Hematopoietic multipotent progenitor cell treated with erythropoietin and hydrocortisone succinate and interleukin-3 and kit ligand, for 17 days (in vitro differentiated cells): ENCODE measurements at regions not wholly inside any gene's neighbourhood (a gene's known extent, or its start where the extent isn't known, plus 50 kb on each side); places are given as distances from the start of the nearest gene placed in this dataset.
"Not testable (repeated sequence)": the region's sequence is repeated elsewhere in the genome, so short reads cannot be mapped to it uniquely, and the experiment has no call there.

Experiments used
- DNase-seq: peaks from one replicate; pipeline ENCODE4 v3.0.0-alpha.2; 2015; ENCODE audit warnings: low spot score

DNA sequence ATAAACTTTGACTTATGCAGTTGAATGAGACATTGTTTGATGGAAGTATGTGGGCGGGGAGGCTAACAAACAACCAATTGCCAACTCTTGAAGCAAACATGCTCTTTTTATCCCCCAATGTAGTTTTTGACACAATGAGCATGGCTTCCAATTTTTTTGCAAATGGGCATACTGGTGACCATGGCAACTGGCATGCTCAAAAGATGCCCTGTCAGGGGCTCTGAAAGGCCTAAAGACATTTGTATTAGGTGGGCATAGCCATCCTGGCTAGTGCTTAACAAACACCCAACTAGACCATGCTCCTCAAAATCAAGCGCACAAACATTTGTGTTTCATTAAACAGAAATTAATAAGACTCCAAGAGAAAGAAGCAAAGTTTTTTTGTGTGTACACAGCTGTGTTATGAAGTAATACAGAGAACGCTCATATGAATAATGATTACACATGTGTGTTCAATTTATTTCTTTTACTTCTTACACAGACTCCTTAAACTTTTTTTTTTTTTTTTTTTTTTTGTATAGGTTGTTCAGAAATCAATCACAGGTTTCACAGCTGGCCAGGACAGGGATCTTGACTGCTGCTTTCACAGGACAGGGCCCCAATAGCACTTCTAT lies 95.6 kb downstream of the DLEU7 start:
- no peak for DNase-seq

- DNase-seq, result not testable (repeated sequence)
Observed at GRCh38 chr13:50753221-50753620, 90.3 kb downstream of the DLEU7 start.

- not testable (repeated sequence) for DNase-seq
Observed at GRCh38 chr13:50755862-50756685, 87.4 kb downstream of the DLEU7 start.

- DNase-seq, result no peak
Observed at GRCh38 chr13:50757008-50757407, 86.5 kb downstream of the DLEU7 start.

DNA sequence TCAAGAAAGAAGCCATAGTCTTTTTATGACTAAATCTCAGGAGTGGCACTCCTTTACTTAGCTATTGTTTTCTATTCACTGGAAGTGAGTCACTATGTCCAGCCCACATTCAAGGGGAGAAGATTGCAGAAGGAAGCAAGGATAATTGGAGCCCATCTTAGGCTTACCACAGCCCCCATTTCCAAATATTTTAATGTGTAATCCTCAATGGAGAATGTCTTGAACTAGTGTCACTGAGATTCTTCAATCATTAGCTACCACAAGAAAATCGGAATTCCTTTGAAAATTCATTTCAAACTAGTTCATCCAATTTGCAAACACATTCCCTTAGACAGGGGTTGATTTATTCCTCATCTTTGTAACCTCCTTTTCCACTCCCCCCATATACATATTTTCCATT lies 84.7 kb downstream of the DLEU7 start:
- DNase-seq, result no peak

GRCh38 chr13:50760751-50761150 lies 82.7 kb downstream of the DLEU7 start:
- DNase-seq, result no peak

DNA sequence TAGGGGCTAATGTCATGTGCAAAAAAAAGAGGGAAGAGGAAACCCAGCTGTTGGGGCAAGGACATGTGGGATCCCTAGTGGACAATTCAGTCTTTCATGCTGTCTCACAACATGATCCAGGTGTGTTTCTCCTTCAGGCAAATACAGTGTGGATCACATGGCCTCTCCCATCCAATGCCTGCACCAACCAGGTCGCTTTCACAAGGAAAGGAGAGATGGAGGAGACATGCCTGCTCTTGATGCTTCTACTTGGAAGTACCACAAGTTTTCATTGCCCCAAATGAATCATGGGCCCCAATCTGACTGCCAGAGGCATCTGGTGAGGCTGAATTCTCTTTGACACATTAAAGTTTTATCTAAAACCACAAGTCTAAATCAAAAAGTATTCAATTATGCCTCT lies 82.1 kb downstream of the DLEU7 start:
- DNase-seq, result no peak

GRCh38 chr13:50762969-50763567 lies 80.4 kb downstream of the DLEU7 start:
- no peak for DNase-seq

- no peak for DNase-seq
Observed at GRCh38 chr13:50766013-50766412, 77.5 kb downstream of the DLEU7 start.

DNA sequence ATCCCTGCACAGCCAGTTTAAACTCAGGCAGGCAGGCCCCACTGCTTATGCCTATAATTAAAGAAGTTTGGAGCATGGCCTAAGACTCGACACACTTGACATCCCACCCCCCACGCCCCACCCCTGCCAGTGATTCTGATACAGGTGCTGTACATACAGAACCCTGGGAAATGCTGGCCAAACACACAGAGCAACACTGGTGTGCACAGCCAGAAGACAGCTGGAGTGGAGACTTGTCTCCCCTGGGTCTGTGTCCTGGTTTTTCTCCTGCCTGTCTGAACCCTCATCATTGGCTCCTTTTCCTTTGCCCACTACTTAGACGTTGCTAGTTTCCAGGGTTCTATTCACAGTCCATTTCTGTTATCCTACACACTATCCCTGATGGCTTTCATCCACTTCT lies 76.8 kb downstream of the DLEU7 start:
- DNase-seq, result no peak

DNA sequence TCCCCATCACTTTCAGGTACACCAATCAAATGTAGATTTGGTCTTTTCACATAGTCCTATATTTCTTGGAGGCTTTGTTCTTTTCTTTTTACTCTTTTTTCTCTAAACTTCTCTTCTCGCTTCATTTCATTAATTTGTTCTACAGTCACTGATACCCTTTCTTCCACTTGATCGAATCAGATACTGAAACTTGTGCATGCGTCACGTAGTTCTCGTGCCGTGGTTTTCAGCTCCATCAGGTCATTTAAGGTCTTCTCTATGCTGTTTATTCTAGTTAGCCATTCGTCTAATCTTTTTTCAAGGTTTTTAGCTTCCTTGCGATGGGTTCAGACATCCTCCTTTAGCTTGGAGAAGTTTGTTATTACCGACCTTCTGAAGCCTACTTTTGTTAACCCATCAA lies 70.6 kb downstream of the DLEU7 start:
- not testable (repeated sequence) for DNase-seq
